HepG2 (cell line): ENCODE measurements at regions not wholly inside any gene's neighbourhood (a gene's known extent, or its start where the extent isn't known, plus 50 kb on each side); places are given as distances from the start of the nearest gene placed in this dataset.
A peak's percentile ranks its signal among the peaks of the same experiment; 100 is the strongest.

Source experiments
- ATF2 ChIP-seq: sonication (generic); formaldehyde crosslinking; IDR thresholded peaks from 2 replicates; pipeline ENCODE4 v1.4.0; 2020; ENCODE audit warnings: missing genetic modification reagents
- CBX5 ChIP-seq: sonication (generic); formaldehyde crosslinking; IDR thresholded peaks from 2 replicates; pipeline ENCODE4 v1.4.0; 2020; ENCODE audit warnings: missing genetic modification reagents, borderline replicate concordance
- CENPX ChIP-seq: sonication (generic); formaldehyde crosslinking; IDR thresholded peaks from 2 replicates; pipeline ENCODE4 v1.9.0; 2021; ENCODE audit warnings: mild to moderate bottlenecking, missing genetic modification reagents, moderate library complexity
- CREM ChIP-seq, 2 experiments: sonication (generic) in 1 of 2; formaldehyde crosslinking in 1 of 2; IDR thresholded peaks; 2 replicates each; pipeline versions ENCODE4 v1.4.0 to v1.6.1; 2016 to 2020; ENCODE audit warnings: antibody characterized with exemption in 1 of 2, mild to moderate bottlenecking in 1 of 2, missing genetic modification reagents in 1 of 2
- DBP ChIP-seq: sonication (generic); formaldehyde crosslinking; IDR thresholded peaks from 2 replicates; pipeline ENCODE4 v1.4.0; 2020; ENCODE audit warnings: missing genetic modification reagents; ENCODE audit errors: not compliant biosample characterization
- HINFP ChIP-seq: sonication (generic); formaldehyde crosslinking; IDR thresholded peaks from 2 replicates; pipeline ENCODE4 v1.4.0; 2020; ENCODE audit warnings: low read depth, mild to moderate bottlenecking, missing genetic modification reagents
- NFE2 ChIP-seq: sonication (generic); formaldehyde crosslinking; IDR thresholded peaks from 2 replicates; pipeline ENCODE4 v1.4.0; 2020; ENCODE audit warnings: missing genetic modification reagents
- POLR2A ChIP-seq, 2 experiments: IDR thresholded peaks; 2 replicates each; pipeline ENCODE4 v1.6.1; 2011; ENCODE audit warnings: low read depth in 2 of 2, low read length in 2 of 2, mild to moderate bottlenecking in 1 of 2, moderate library complexity in 1 of 2; ENCODE audit not compliant: insufficient read depth in 1 of 2
- RBM39 ChIP-seq: fragments of 200-400 bp; formaldehyde crosslinking; IDR thresholded peaks from one replicate; pipeline ENCODE4 v1.6.1; 2018; ENCODE audit warnings: antibody characterized with exemption, mild to moderate bottlenecking, low read depth, low read length; ENCODE audit not compliant: poor library complexity, severe bottlenecking
- SSRP1 ChIP-seq: IDR thresholded peaks from 2 replicates; pipeline ENCODE4 v1.6.1; 2016; ENCODE audit warnings: control low read depth
- TCF12 ChIP-seq, 2 experiments: fragments of 450-650 bp in 1 of 2; sonication (generic) in 1 of 2; formaldehyde crosslinking in 1 of 2; IDR thresholded peaks; 2 replicates each; pipeline versions ENCODE4 v1.6.1 to v1.8.0; 2017 to 2022; ENCODE audit warnings: antibody characterized with exemption in 1 of 2, mild to moderate bottlenecking in 1 of 2, missing genetic modification reagents in 1 of 2, moderate library complexity in 1 of 2
- TFAP4 ChIP-seq: sonication (generic); IDR thresholded peaks from 2 replicates; pipeline ENCODE4 v1.6.1; 2016; ENCODE audit warnings: low read depth, borderline replicate concordance
- TRIM22 ChIP-seq: fragments of 450-650 bp; IDR thresholded peaks from 2 replicates; pipeline ENCODE4 v1.6.1; 2017
- ZFY ChIP-seq: sonication (generic); formaldehyde crosslinking; IDR thresholded peaks from 2 replicates; pipeline ENCODE4 v1.4.0; 2020; ENCODE audit warnings: missing genetic modification reagents
- ZKSCAN5 ChIP-seq: sonication (generic); formaldehyde crosslinking; IDR thresholded peaks from 2 replicates; pipeline ENCODE4 v1.5.1; 2020; ENCODE audit warnings: mild to moderate bottlenecking, missing genetic modification reagents
- ZNF224 ChIP-seq: sonication (generic); formaldehyde crosslinking; IDR thresholded peaks from 2 replicates; pipeline ENCODE4 v1.5.0; 2020; ENCODE audit warnings: mild to moderate bottlenecking, missing genetic modification reagents
- ZNF546 ChIP-seq: sonication (generic); formaldehyde crosslinking; conservative IDR thresholded peaks from 2 replicates; pipeline ENCODE4 v1.8.1; 2023; ENCODE audit warnings: mild to moderate bottlenecking, missing genetic modification reagents
- ZNF709 ChIP-seq: sonication (generic); formaldehyde crosslinking; IDR thresholded peaks from 2 replicates; pipeline ENCODE4 v1.5.0; 2020; ENCODE audit warnings: mild to moderate bottlenecking, missing genetic modification reagents
- ZNF740 ChIP-seq: sonication (generic); formaldehyde crosslinking; IDR thresholded peaks from 2 replicates; pipeline ENCODE4 v1.4.0; 2020; ENCODE audit warnings: missing genetic modification reagents
- ZNF766 ChIP-seq: sonication (generic); formaldehyde crosslinking; IDR thresholded peaks from 2 replicates; pipeline ENCODE4 v1.5.0; 2020; ENCODE audit warnings: missing genetic modification reagents, borderline replicate concordance
- ZNF816 ChIP-seq: sonication (generic); formaldehyde crosslinking; IDR thresholded peaks from 2 replicates; pipeline ENCODE4 v1.8.0; 2022; ENCODE audit warnings: missing genetic modification reagents, mild to moderate bottlenecking, borderline replicate concordance
- TF ChIP-seq, protein P1 (sequence below): sonication (generic); formaldehyde crosslinking; IDR thresholded peaks from 2 replicates; pipeline ENCODE4 v1.5.1; 2020; ENCODE audit warnings: missing genetic modification reagents, mild to moderate bottlenecking, borderline replicate concordance

GRCh38 chr3:72144773-72145505 is 360.0 kb upstream of the PROK2 start (continued):
- TF ChIP-seq DBP (CRISPR knock-in tag) (no peak), TCF12 (IDR thresholded peaks at IDR 0.05) (no peak), TCF12 (CRISPR knock-in tag; IDR thresholded peaks at IDR 0.05) (no peak; the same call in 1 of the 2 replicates), CENPX (CRISPR knock-in tag) (no peak), CBX5 (CRISPR knock-in tag) (0 out of 2 replicates have a peak, but pooled peaks have one; percentile 34), ZNF709 (CRISPR knock-in tag) (no peak), NFE2 (no peak), CREM (IDR thresholded peaks at IDR 0.05) (0 out of 2 replicates have a peak, but pooled peaks have one; percentile 33), CREM (CRISPR knock-in tag; IDR thresholded peaks at IDR 0.05) (no peak), ZNF816 (CRISPR knock-in tag) (no peak), ZFY (CRISPR knock-in tag) (no peak), SSRP1 (CRISPR knock-in tag) (no peak), TFAP4 (peak; percentile 81; the same call in 1 of the 2 replicates), RBM39 (no peak), ZKSCAN5 (CRISPR knock-in tag) (no peak), ZNF740 (CRISPR knock-in tag) (no peak), TRIM22 (no peak), ZNF546 (CRISPR knock-in tag) (no peak), POLR2A (IDR thresholded peaks at IDR 0.05; ENCODE audit: insufficient read depth in 1 of 2, low read depth in 2 of 2, low read length in 2 of 2) (no peak), ZNF766 (CRISPR knock-in tag) (no peak), HINFP (CRISPR knock-in tag) (0 out of 2 replicates have a peak, but pooled peaks have one; percentile 40), ATF2 (CRISPR knock-in tag) (0 out of 2 replicates have a peak, but pooled peaks have one; percentile 31), ZNF224 (no peak)
- TF ChIP-seq, protein P1, sequence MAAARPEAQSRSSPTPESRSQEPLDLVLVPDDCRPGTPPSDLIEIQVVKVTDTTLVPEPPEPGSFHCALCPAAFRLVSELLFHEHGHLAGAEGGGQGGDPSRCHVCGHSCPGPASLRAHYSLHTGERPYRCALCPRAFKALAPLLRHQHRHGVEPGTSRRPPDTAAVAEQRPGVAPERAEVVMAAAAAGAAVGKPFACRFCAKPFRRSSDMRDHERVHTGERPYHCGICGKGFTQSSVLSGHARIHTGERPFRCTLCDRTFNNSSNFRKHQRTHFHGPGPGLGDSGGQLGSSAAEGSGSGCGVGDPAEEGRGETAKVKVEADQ (CRISPR knock-in tag): 0 out of 2 replicates have a peak, but pooled peaks have one; percentile 33
